GM18909 (cell line): ENCODE measurements at regions not wholly inside any gene's neighbourhood (a gene's known extent, or its start where the extent isn't known, plus 50 kb on each side); places are given as distances from the start of the nearest gene placed in this dataset.

Experiments
- ATAC-seq: cut with Tn5 transposase; IDR thresholded peaks from one replicate; pipeline ENCODE4 v1.9.1; 2021; ENCODE audit warnings: mild to moderate bottlenecking; ENCODE audit not compliant: unreplicated experiment, poor library complexity

GRCh38 chr16:76963614-76964315 is 227.2 kb upstream of the MON1B start:
- ATAC-seq, result no peak

GRCh38 chr16:76964464-76965154 is 226.4 kb upstream of the MON1B start:
- ATAC-seq, result no peak

DNA sequence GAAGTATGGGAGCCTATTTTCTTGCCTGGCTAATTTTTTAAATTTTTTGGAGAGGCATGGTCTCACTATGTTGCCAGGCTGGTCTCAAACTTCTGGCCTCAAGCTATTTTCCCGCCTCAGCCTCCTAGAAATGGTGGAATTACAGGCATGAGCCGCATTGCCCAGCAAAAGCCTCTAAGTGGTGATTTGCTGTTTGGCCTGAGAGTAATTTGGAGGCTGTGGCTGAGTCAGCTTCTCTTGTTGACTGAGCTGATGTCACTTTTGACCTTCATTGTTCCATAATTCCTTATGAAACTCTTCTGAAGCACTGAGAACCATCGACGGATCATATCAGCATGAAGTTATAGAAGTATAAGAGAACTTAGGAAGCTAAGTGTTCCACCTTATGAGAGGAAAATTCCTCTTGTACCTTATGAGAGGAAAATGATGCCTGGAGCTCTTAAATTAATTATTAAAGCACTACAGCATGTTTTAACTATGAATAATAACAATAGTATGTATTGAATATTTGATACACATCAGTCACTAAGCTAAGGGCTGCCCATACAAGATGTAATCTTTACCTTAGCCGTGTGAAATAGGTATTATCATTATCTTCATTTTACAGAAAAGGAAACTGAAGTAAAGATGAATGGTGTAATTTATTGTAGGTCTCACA is 220.8 kb upstream of the MON1B start:
- no peak for ATAC-seq

- ATAC-seq, result no peak
These were observed 220.3 kb upstream of the MON1B start for GRCh38 chr16:76970745-76971099.

- ATAC-seq, result peak; percentile 100
These were observed 214.9 kb upstream of the MON1B start for GRCh38 chr16:76976101-76976500.

- no peak for ATAC-seq
These were observed 214.2 kb upstream of the MON1B start for GRCh38 chr16:76976756-76977155.

GRCh38 chr16:76984196-76984595 is 206.8 kb upstream of the MON1B start:
- ATAC-seq, result no peak

DNA sequence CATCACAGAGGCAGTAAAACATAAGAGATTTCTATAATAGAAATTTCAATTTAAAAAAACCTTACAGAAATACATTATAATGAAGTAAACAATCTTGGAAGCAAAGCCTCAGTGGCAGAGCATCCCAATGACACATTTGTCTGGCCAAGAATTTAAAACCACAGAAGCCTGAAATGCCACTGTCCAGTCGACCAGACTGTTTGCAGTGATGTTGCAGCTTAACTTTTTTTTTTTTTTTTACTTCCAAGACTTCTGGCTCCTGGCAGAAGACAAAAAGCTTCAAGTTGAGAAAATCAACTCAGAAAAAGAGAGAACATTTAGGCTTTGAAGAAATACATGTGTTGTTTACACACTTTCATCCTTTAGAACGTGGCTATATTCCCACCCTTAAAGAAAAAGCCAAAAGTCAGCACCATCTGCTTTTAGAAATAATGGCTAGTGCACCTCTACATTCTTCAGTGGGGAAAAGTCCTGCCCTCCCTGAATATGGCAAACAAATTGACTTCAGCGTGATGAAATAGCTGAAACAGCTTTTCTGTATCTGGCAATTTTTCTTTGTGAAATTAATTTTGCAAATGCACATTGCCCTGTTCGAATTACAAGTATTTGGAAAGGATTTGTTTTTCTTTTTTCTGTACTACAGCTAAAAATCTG is 205.5 kb upstream of the MON1B start:
- ATAC-seq, result no peak

DNA sequence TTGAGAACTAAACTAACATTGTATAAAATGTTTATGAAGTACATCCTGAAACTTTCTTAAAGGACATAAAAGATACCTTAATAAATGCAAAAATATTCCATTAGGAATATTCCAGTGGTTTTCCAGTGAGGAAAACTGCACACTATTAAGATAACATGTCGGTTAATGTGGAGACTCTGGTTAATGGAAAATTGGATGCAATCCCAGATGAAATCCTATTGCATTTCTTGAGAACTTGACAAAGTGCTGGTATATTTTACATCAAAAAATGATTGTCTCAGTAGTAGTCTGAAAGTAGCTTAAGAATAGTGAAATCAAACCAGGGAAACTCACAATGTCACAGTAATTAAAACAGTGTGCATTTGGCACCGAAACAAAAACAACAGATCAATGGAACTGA is 202.5 kb upstream of the MON1B start:
- no peak for ATAC-seq

- no peak for ATAC-seq
These were observed 188.3 kb upstream of the MON1B start for GRCh38 chr16:77002644-77003043.

- ATAC-seq, result no peak
These were observed 181.5 kb upstream of the MON1B start for GRCh38 chr16:77009453-77009852.

GRCh38 chr16:77014441-77014840 is 176.5 kb upstream of the MON1B start:
- ATAC-seq, result no peak

DNA sequence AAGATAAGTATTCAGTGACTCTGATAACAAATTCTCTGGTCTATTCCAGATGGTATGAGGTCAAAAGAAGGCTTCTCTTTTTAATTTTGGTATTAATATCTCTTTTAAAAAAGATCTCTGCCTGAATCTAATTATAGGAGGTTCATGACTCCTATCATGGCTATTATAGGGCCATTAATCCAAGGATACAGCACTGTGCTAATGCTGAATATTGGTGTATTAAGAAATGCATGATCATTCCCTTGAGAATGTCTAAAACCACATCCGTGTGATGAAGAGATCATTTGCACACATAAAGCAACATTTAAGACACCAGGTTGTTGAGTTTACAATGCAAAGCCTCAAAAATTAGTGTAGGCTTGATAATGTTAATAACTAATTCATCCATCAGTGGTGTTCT is 160.4 kb upstream of the MON1B start:
- ATAC-seq, result no peak

DNA sequence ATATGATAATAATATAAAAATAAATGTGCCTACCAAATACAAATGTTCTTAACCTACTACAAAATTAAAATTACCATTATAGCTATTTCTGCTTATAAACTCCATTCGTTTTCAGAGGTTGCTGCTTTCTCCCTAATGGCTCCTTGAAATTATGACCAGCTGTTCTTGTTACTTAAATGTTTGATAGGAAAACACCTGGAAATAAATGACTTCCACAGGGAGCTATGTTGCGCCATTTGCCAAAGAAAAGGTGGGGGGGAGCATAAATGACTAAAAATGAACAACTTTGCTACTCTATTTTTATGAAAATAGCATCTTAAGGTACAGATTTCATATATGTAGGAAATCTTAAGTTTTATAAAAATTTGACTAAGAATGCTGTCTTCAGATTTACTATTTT is 157.5 kb upstream of the MON1B start:
- no peak for ATAC-seq

DNA sequence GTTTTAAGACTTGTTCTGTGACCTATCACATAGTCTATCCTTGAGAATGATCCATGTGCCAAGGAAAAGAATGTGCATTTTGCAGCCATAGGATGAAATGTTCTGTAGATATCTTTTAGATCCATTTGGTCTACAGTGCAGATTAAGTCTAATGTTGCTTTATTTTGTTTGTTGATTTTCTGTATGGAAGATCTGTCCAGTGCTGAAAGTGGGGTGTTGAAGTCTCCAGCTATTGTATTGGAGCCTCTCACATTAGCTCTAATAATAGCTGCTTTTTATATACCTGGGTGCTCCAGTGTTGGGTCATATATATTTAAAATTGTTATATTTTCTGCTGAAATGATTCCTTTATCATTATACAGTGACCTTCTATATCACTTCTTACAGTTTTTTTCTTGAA is 155.6 kb upstream of the MON1B start:
- no peak for ATAC-seq

GRCh38 chr16:77037696-77038347 is 153.2 kb upstream of the MON1B start:
- no peak for ATAC-seq

DNA sequence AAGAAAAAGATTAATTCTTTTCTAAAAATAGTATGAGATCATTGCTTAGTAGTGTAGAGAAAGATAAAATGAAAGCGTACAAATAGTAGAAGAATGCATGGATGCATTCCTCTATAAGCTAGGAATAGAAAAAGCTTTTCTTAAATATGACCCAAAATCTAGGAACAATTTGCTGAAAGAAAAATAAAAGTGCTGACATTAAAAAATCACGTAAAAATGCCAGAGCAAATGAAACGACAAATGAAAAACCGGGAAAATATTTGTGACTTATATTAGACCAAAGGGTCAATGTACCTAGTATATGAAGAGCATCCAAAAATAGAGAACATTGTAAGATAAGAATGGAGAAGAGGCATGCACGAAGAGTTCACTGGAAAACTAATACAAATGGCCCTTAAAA is 149.5 kb upstream of the MON1B start:
- no peak for ATAC-seq

- ATAC-seq, result no peak
These were observed 147.9 kb upstream of the MON1B start for GRCh38 chr16:77043076-77043475.

DNA sequence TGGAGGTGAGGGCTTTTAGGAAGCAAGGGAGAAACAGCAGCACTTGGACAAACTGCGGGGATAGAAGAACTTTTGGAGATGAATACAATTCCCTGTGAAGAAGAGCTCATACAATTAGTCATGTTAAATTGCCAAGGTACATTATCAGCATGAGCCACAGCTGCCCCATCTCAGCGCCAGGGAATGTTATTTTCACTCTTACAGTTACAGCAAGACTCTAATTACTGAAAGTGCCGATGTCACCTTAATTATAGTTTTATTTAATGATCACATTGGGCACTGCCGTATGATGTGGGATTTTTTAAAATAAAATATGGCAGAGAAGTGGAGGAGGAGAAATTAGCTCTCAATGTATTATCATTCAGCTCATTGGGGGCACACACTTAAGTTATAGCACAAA is 144.8 kb upstream of the MON1B start:
- ATAC-seq, result no peak

DNA sequence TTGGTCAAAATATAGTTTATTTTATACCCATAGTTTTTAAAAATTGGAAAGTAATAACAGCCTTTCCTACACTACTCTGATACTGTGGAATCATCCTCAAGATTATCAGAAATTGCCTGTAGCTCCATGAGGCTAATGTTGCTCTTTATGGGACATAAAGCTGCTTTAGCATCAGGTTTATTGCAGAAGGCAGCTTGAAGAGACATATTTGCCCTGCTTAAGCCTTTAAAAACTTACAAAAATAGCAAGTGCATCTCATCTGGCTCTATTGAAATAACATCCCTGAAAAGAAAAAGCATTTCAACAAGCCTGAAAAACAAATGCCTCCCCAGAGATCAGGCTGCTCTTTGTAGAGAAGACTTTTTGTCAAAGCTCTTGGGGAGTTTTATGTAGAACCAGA is 142.9 kb upstream of the MON1B start:
- ATAC-seq, result no peak

DNA sequence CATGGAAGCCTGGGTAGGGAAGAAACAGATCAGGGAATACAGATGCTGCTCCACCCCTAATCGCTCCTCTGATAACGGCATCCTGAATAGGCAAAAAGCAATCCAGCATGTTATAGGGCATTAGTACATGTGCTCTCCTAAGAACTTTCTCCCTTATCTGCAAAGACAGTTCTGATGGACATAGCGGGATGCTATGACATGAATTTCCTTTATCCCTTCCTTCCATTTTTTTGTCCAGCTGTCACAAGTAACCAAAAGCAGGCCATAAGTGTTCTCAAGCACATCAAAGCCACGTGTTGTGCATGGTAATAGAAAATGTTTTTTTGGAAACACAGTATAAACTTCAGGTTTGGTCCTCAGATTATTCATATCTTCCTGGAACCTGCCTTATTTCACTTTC is 141.4 kb upstream of the MON1B start:
- ATAC-seq, result no peak
